Loucy (cell line): ENCODE measurements at regions not wholly inside any gene's neighbourhood (a gene's known extent, or its start where the extent isn't known, plus 50 kb on each side); places are given as distances from the start of the nearest gene placed in this dataset.

ENCODE experiments used
- H2AFZ ChIP-seq: fragments of 200-600 bp; sonication (generic); 2 replicates; pipeline ENCODE4 v1.6.0; 2016; ENCODE audit warnings: antibody characterized with exemption, mild to moderate bottlenecking, low read length, moderate library complexity
- H3F3A ChIP-seq: fragments of 200-600 bp; 2 replicates; pipeline ENCODE4 v1.6.0; 2016; ENCODE audit warnings: antibody characterized with exemption, low read depth, mild to moderate bottlenecking
- H3K27me3 ChIP-seq: fragments of 200-600 bp; sonication (generic); 2 replicates; pipeline ENCODE4 v1.6.1; 2014; ENCODE audit warnings: low read length, mild to moderate bottlenecking; ENCODE audit not compliant: insufficient read depth, poor library complexity, severe bottlenecking
- H3K36me3 ChIP-seq: fragments of 200-600 bp; sonication (generic); 2 replicates; pipeline ENCODE4 v1.6.1; 2016; ENCODE audit warnings: low read length; ENCODE audit not compliant: insufficient read depth
- H3K4me1 ChIP-seq: fragments of 200-600 bp; sonication (generic); 2 replicates; pipeline ENCODE4 v1.5.1; 2014; ENCODE audit warnings: low read length, mild to moderate bottlenecking; ENCODE audit not compliant: insufficient read depth, poor library complexity, severe bottlenecking
- H3K4me2 ChIP-seq: fragments of 200-600 bp; sonication (generic); 2 replicates; pipeline ENCODE4 v1.6.0; 2014; ENCODE audit warnings: antibody characterized with exemption, low read length, low read depth, mild to moderate bottlenecking; ENCODE audit not compliant: poor library complexity, severe bottlenecking
- H3K4me3 ChIP-seq: fragments of 200-600 bp; sonication (generic); 2 replicates; pipeline ENCODE4 v1.5.1; 2014; ENCODE audit warnings: low read length, mild to moderate bottlenecking, mixed read lengths; ENCODE audit not compliant: poor library complexity, severe bottlenecking
- H3K79me2 ChIP-seq: fragments of 200-600 bp; sonication (generic); 2 replicates; pipeline ENCODE4 v1.6.1; 2014; ENCODE audit warnings: low read length; ENCODE audit not compliant: insufficient read depth
- H3K9ac ChIP-seq: fragments of 200-600 bp; sonication (generic); 2 replicates; pipeline ENCODE4 v1.6.0; 2014; ENCODE audit warnings: mild to moderate bottlenecking, low read depth, low read length, moderate library complexity; ENCODE audit not compliant: poor library complexity, severe bottlenecking
- H3K9me2 ChIP-seq: fragments of 200-600 bp; sonication (generic); replicated peaks from 2 replicates; pipeline ENCODE4 v1.6.1; 2016; ENCODE audit warnings: low read depth, low read length, mixed read lengths
- H3K9me3 ChIP-seq: fragments of 200-600 bp; sonication (generic); 2 replicates; pipeline ENCODE4 v1.6.1; 2014; ENCODE audit warnings: mild to moderate bottlenecking, antibody characterized with exemption, low read length, low read depth; ENCODE audit not compliant: insufficient read depth
- H4K20me1 ChIP-seq: fragments of 200-600 bp; sonication (generic); 2 replicates; pipeline ENCODE4 v1.6.0; 2014; ENCODE audit warnings: antibody characterized with exemption, low read length, mild to moderate bottlenecking; ENCODE audit not compliant: insufficient read depth, poor library complexity, severe bottlenecking
- CTCF ChIP-seq: fragments of 200-600 bp; sonication (generic); conservative IDR thresholded peaks from 2 replicates; pipeline ENCODE4 v1.5.1; 2014; ENCODE audit warnings: mild to moderate bottlenecking, antibody characterized with exemption, low read length
- EZH2phosphoT487 ChIP-seq: fragments of 200-600 bp; IDR thresholded peaks from 2 replicates; pipeline ENCODE4 v1.6.1; 2018; ENCODE audit warnings: antibody characterized with exemption, mild to moderate bottlenecking, moderate library complexity, borderline replicate concordance

GRCh38 chr5:4185127-4185526, 589.5 kb downstream of the IRX1 start:
- Histone ChIP-seq H3K4me3 (no peak overlapping the region), H3K4me1 (no peaks in the 10 kb centered on the region), H3K9ac (no peak overlapping the region), H3F3A (no peaks in the 10 kb centered on the region), H3K9me2 (no peaks in the 10 kb centered on the region), H3K9me3 (0 out of 2 replicates have a peak, but pooled peaks cover 5% of the 10 kb centered on the region), H3K4me2 (no peak overlapping the region), H2AFZ (no peak overlapping the region), H3K27me3 (no peaks in the 10 kb centered on the region), H4K20me1 (no peaks in the 10 kb centered on the region), H3K79me2 (no peaks in the 10 kb centered on the region), H3K36me3 (no peaks in the 10 kb centered on the region)
- TF ChIP-seq CTCF (no peak), EZH2phosphoT487 (no peak)

DNA sequence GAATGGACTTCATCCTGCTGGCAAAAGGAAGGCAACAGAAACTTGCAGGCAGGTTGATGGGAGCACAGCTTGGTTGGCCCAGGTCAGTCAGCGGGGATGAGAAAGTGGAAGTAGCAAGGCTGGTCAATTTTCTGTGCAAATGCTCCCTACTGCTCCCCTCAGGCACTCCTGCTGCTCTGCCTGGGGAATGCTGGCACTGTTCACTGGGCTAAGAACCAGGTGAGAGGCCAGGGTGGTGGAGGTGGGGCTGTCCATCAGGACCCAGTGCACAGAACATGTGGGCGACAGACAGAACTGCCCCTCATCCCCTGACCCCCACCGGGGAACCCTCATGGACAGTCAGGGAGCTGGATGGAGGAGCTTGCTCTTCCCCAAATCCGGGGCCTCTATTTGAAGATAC, 593.1 kb downstream of the IRX1 start:
- H3K4me2 ChIP-seq: no peak overlapping the region
- H3K9me3 ChIP-seq: 0 out of 2 replicates have a peak, but pooled peaks cover 5% of the 10 kb centered on the region
- H3K36me3 ChIP-seq: no peaks in the 10 kb centered on the region
- H2AFZ ChIP-seq: no peak overlapping the region; the same call in 1 of the 2 replicates
- H3K9ac ChIP-seq: no peak overlapping the region
- H3F3A ChIP-seq: peaks cover 3% of the 10 kb centered on the region; the same call in 1 of the 2 replicates
- no peaks in the 10 kb centered on the region for H3K79me2 ChIP-seq
- no peak overlapping the region for H3K4me3 ChIP-seq
- TF ChIP-seq EZH2phosphoT487 (no peak), CTCF (no peak)
- H3K27me3 ChIP-seq: no peaks in the 10 kb centered on the region
- no peaks in the 10 kb centered on the region for H3K4me1 ChIP-seq
- no peaks in the 10 kb centered on the region for H4K20me1 ChIP-seq
- no peaks in the 10 kb centered on the region for H3K9me2 ChIP-seq

GRCh38 chr5:4189317-4189716, 593.7 kb downstream of the IRX1 start:
- Histone ChIP-seq H3K9me2 (no peaks in the 10 kb centered on the region), H3K4me3 (no peak overlapping the region), H3K79me2 (no peaks in the 10 kb centered on the region), H3K4me1 (no peaks in the 10 kb centered on the region), H3K4me2 (no peak overlapping the region), H3K36me3 (no peaks in the 10 kb centered on the region), H2AFZ (0 out of 2 replicates have a peak overlapping the region, but pooled peaks have one; percentile 17), H3F3A (peaks cover 3% of the 10 kb centered on the region; the same call in 1 of the 2 replicates), H4K20me1 (no peaks in the 10 kb centered on the region), H3K9me3 (no peaks in the 10 kb centered on the region), H3K27me3 (no peaks in the 10 kb centered on the region), H3K9ac (no peak overlapping the region)
- TF ChIP-seq EZH2phosphoT487 (no peak), CTCF (no peak)
